ENCODE measurements at regions not wholly inside any gene's neighbourhood (a gene's known extent, or its start where the extent isn't known, plus 50 kb on each side); places are given as distances from the start of the nearest gene placed in this dataset.

DNA sequence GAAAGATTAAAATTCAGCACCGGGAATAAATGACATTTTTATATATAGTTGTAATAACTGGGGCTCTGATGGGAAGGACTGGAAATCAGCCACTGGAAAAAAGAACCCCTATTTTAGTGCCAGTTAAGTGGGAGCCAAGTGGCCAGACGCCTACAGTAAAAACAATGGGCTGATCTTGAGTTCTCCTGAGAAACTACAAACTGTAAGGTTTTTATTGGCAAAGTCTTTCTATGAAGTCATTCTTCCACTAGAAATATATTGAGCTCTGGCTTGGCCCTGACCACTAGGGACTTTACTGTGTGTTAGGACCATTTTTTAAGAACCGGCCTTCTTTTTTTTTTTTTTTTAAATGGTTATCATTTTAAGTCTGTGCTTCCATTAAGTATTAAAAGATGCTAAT lies 79.6 kb downstream of the ZNF22 start:
- Histone ChIP-seq H3K56ac (ENCODE audit: low read length) (no peak overlapping the region), H2BK120ac (ENCODE audit: low read depth, low read length) (no peak overlapping the region), H3K4me2 (ENCODE audit: low read length) (no peak overlapping the region), H3K9ac (ENCODE audit: low read length) (no peak overlapping the region), H3K36me3 (ENCODE audit: control insufficient read depth, insufficient read depth, low read length) (no peaks in the 10 kb centered on the region), H3K23ac (ENCODE audit: low read length) (no peak overlapping the region), H3K4me1 (ENCODE audit: control insufficient read depth, low read depth, low read length) (no peaks in the 10 kb centered on the region), H3K79me2 (ENCODE audit: control insufficient read depth, insufficient read depth, low read length) (no peaks in the 10 kb centered on the region), H3K4me3 (ENCODE audit: low read length) (no peak overlapping the region), H3K4ac (ENCODE audit: low read depth, low read length) (no peak overlapping the region), H3K27me3 (ENCODE audit: insufficient read depth, low read length, poor library complexity) (no peaks in the 10 kb centered on the region), H2BK15ac (replicated peaks; ENCODE audit: low read depth) (no peak overlapping the region), H4K5ac (ENCODE audit: low read length) (no peak overlapping the region), H3K27ac (ENCODE audit: low read depth, low read length) (no peak overlapping the region), H2AK5ac (ENCODE audit: low read length) (no peak overlapping the region), H3K18ac (ENCODE audit: low read length) (no peak overlapping the region), H3K79me1 (ENCODE audit: low read length) (no peaks in the 10 kb centered on the region), H4K8ac (ENCODE audit: low read depth, low read length) (no peak overlapping the region), H2BK5ac (ENCODE audit: low read length) (no peak overlapping the region)
- WGBS (ENCODE audit: extremely low coverage, insufficient coverage, low lambda C conversion rate) = no CpG with 5 or more reads among the region's 3 CpGs
- DNase-seq = no peak

DNA sequence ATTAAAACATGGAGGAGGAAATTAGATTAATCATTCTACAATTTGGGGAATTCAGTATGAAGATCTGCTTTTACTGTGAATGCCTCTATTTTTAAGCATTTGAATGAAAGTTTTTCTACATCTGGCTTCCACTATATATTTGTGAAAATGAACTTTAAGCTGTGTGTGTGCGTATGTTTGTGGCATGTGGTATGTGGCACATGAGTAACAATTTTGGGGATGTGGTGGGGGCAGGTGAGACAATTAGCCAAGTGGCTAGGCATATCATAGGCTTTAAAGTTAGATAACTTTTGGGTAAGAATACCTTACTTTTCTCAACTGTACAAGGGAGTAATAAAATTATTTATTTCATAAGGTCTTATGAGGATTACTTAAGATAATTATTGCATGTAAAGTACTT lies 81.5 kb downstream of the ZNF22 start:
- Histone ChIP-seq H3K27me3 (ENCODE audit: insufficient read depth, low read length, poor library complexity) (no peaks in the 10 kb centered on the region), H3K79me2 (ENCODE audit: control insufficient read depth, insufficient read depth, low read length) (no peaks in the 10 kb centered on the region), H3K18ac (ENCODE audit: low read length) (no peak overlapping the region), H3K9ac (ENCODE audit: low read length) (no peak overlapping the region), H3K4me3 (ENCODE audit: low read length) (no peak overlapping the region), H3K36me3 (ENCODE audit: control insufficient read depth, insufficient read depth, low read length) (no peaks in the 10 kb centered on the region), H2BK15ac (replicated peaks; ENCODE audit: low read depth) (no peak overlapping the region), H3K4ac (ENCODE audit: low read depth, low read length) (no peak overlapping the region), H3K4me2 (ENCODE audit: low read length) (no peak overlapping the region), H4K8ac (ENCODE audit: low read depth, low read length) (no peak overlapping the region), H2BK5ac (ENCODE audit: low read length) (no peak overlapping the region), H3K79me1 (ENCODE audit: low read length) (no peaks in the 10 kb centered on the region), H4K5ac (ENCODE audit: low read length) (no peak overlapping the region), H2AK5ac (ENCODE audit: low read length) (no peak overlapping the region), H2BK120ac (ENCODE audit: low read depth, low read length) (no peak overlapping the region), H3K4me1 (ENCODE audit: control insufficient read depth, low read depth, low read length) (no peaks in the 10 kb centered on the region), H3K27ac (ENCODE audit: low read depth, low read length) (no peak overlapping the region), H3K23ac (ENCODE audit: low read length) (no peak overlapping the region), H3K56ac (ENCODE audit: low read length) (no peak overlapping the region)
- WGBS (ENCODE audit: extremely low coverage, insufficient coverage, low lambda C conversion rate) = no CpG with 5 or more reads among the region's 1 CpG
- no peak for DNase-seq

GRCh38 chr10:45091968-45092367 lies 91.2 kb downstream of the ZNF22 start:
- WGBS (ENCODE audit: extremely low coverage, insufficient coverage, low lambda C conversion rate) = no CpG with 5 or more reads among the region's 5 CpGs
- Histone ChIP-seq H4K8ac (ENCODE audit: low read depth, low read length) (no peak overlapping the region), H2BK120ac (ENCODE audit: low read depth, low read length) (no peak overlapping the region), H3K79me1 (ENCODE audit: low read length) (no peaks in the 10 kb centered on the region), H3K27me3 (ENCODE audit: insufficient read depth, low read length, poor library complexity) (no peaks in the 10 kb centered on the region), H3K18ac (ENCODE audit: low read length) (no peak overlapping the region), H3K79me2 (ENCODE audit: control insufficient read depth, insufficient read depth, low read length) (no peaks in the 10 kb centered on the region), H3K56ac (ENCODE audit: low read length) (no peak overlapping the region), H3K4ac (ENCODE audit: low read depth, low read length) (no peak overlapping the region), H3K9ac (ENCODE audit: low read length) (no peak overlapping the region), H2AK5ac (ENCODE audit: low read length) (no peak overlapping the region), H3K23ac (ENCODE audit: low read length) (no peak overlapping the region), H3K4me2 (ENCODE audit: low read length) (no peak overlapping the region), H4K5ac (ENCODE audit: low read length) (no peak overlapping the region), H3K27ac (ENCODE audit: low read depth, low read length) (no peak overlapping the region), H2BK5ac (ENCODE audit: low read length) (no peak overlapping the region), H3K4me3 (ENCODE audit: low read length) (no peak overlapping the region), H3K36me3 (ENCODE audit: control insufficient read depth, insufficient read depth, low read length) (no peaks in the 10 kb centered on the region), H3K4me1 (ENCODE audit: control insufficient read depth, low read depth, low read length) (no peaks in the 10 kb centered on the region), H2BK15ac (replicated peaks; ENCODE audit: low read depth) (no peak overlapping the region)
- no peak for DNase-seq

- H3K4me3 ChIP-seq (ENCODE audit: low read length) = no peak overlapping the region
- H3K18ac ChIP-seq (ENCODE audit: low read length) = no peak overlapping the region
Observed at GRCh38 chr10:45093945-45094344, 93.2 kb downstream of the ZNF22 start.

GRCh38 chr10:45095286-45095685 lies 94.6 kb downstream of the ZNF22 start:
- no peak overlapping the region for H3K23ac ChIP-seq (ENCODE audit: low read length)
- H2BK15ac ChIP-seq (replicated peaks; ENCODE audit: low read depth) = no peak overlapping the region

More at GRCh38 chr10:45093945-45094344, 93.2 kb downstream of the ZNF22 start:
- Histone ChIP-seq H3K4me2 (ENCODE audit: low read length) (no peak overlapping the region), H2BK120ac (ENCODE audit: low read depth, low read length) (no peak overlapping the region), H3K27ac (ENCODE audit: low read depth, low read length) (no peak overlapping the region), H3K79me2 (ENCODE audit: control insufficient read depth, insufficient read depth, low read length) (no peaks in the 10 kb centered on the region), H2BK15ac (replicated peaks; ENCODE audit: low read depth) (no peak overlapping the region), H2AK5ac (ENCODE audit: low read length) (no peak overlapping the region), H2BK5ac (ENCODE audit: low read length) (no peak overlapping the region), H4K8ac (ENCODE audit: low read depth, low read length) (no peak overlapping the region), H3K23ac (ENCODE audit: low read length) (no peak overlapping the region), H3K27me3 (ENCODE audit: insufficient read depth, low read length, poor library complexity) (no peaks in the 10 kb centered on the region), H3K9ac (ENCODE audit: low read length) (no peak overlapping the region), H3K4me1 (ENCODE audit: control insufficient read depth, low read depth, low read length) (no peaks in the 10 kb centered on the region), H3K56ac (ENCODE audit: low read length) (no peak overlapping the region), H3K4ac (ENCODE audit: low read depth, low read length) (no peak overlapping the region), H3K79me1 (ENCODE audit: low read length) (no peaks in the 10 kb centered on the region), H3K36me3 (ENCODE audit: control insufficient read depth, insufficient read depth, low read length) (no peaks in the 10 kb centered on the region), H4K5ac (ENCODE audit: low read length) (no peak overlapping the region)
- no peak for DNase-seq
- WGBS (ENCODE audit: extremely low coverage, insufficient coverage, low lambda C conversion rate) = no CpG with 5 or more reads among the region's 6 CpGs

GRCh38 chr10:45096001-45096400 lies 95.3 kb downstream of the ZNF22 start:
- Histone ChIP-seq H3K9ac (ENCODE audit: low read length) (no peak overlapping the region), H3K4me2 (ENCODE audit: low read length) (no peak overlapping the region), H2AK5ac (ENCODE audit: low read length) (no peak overlapping the region), H3K23ac (ENCODE audit: low read length) (no peak overlapping the region), H3K4me3 (ENCODE audit: low read length) (no peak overlapping the region), H3K18ac (ENCODE audit: low read length) (no peak overlapping the region), H3K56ac (ENCODE audit: low read length) (no peak overlapping the region), H4K5ac (ENCODE audit: low read length) (no peak overlapping the region), H3K79me2 (ENCODE audit: control insufficient read depth, insufficient read depth, low read length) (no peaks in the 10 kb centered on the region), H3K27ac (ENCODE audit: low read depth, low read length) (no peak overlapping the region), H3K79me1 (ENCODE audit: low read length) (no peaks in the 10 kb centered on the region), H2BK5ac (ENCODE audit: low read length) (no peak overlapping the region), H3K36me3 (ENCODE audit: control insufficient read depth, insufficient read depth, low read length) (no peaks in the 10 kb centered on the region), H4K8ac (ENCODE audit: low read depth, low read length) (no peak overlapping the region), H3K27me3 (ENCODE audit: insufficient read depth, low read length, poor library complexity) (no peaks in the 10 kb centered on the region), H2BK120ac (ENCODE audit: low read depth, low read length) (no peak overlapping the region), H2BK15ac (replicated peaks; ENCODE audit: low read depth) (no peak overlapping the region), H3K4me1 (ENCODE audit: control insufficient read depth, low read depth, low read length) (no peaks in the 10 kb centered on the region), H3K4ac (ENCODE audit: low read depth, low read length) (no peak overlapping the region)
- WGBS (ENCODE audit: extremely low coverage, insufficient coverage, low lambda C conversion rate) = no CpG with 5 or more reads among the region's 3 CpGs
- peak; percentile 69 for DNase-seq

More at GRCh38 chr10:45095286-45095685, 94.6 kb downstream of the ZNF22 start:
- no peak overlapping the region for H3K56ac ChIP-seq (ENCODE audit: low read length)
- H3K79me1 ChIP-seq (ENCODE audit: low read length) = no peaks in the 10 kb centered on the region
- H3K27ac ChIP-seq (ENCODE audit: low read depth, low read length) = no peak overlapping the region
- no peak overlapping the region for H4K8ac ChIP-seq (ENCODE audit: low read depth, low read length)
- H2AK5ac ChIP-seq (ENCODE audit: low read length) = no peak overlapping the region
- H3K4me3 ChIP-seq (ENCODE audit: low read length) = no peak overlapping the region
- no peak overlapping the region for H4K5ac ChIP-seq (ENCODE audit: low read length)
- H3K4me2 ChIP-seq (ENCODE audit: low read length) = no peak overlapping the region
- no peaks in the 10 kb centered on the region for H3K27me3 ChIP-seq (ENCODE audit: insufficient read depth, low read length, poor library complexity)
- no peak overlapping the region for H3K9ac ChIP-seq (ENCODE audit: low read length)
- no peak overlapping the region for H2BK120ac ChIP-seq (ENCODE audit: low read depth, low read length)
- no peaks in the 10 kb centered on the region for H3K4me1 ChIP-seq (ENCODE audit: control insufficient read depth, low read depth, low read length)
- WGBS (ENCODE audit: extremely low coverage, insufficient coverage, low lambda C conversion rate) = no CpG with 5 or more reads among the region's 3 CpGs
- no peaks in the 10 kb centered on the region for H3K79me2 ChIP-seq (ENCODE audit: control insufficient read depth, insufficient read depth, low read length)
- H3K4ac ChIP-seq (ENCODE audit: low read depth, low read length) = no peak overlapping the region
- H3K18ac ChIP-seq (ENCODE audit: low read length) = no peak overlapping the region
- DNase-seq = no peak
- H2BK5ac ChIP-seq (ENCODE audit: low read length) = no peak overlapping the region
- H3K36me3 ChIP-seq (ENCODE audit: control insufficient read depth, insufficient read depth, low read length) = no peaks in the 10 kb centered on the region

All from mesendoderm (in vitro differentiated cells).